ENCODE measurements at regions not wholly inside any gene's neighbourhood (a gene's known extent, or its start where the extent isn't known, plus 50 kb on each side); places are given as distances from the start of the nearest gene placed in this dataset.
"Not testable (repeated sequence)": the region's sequence is repeated elsewhere in the genome, so short reads cannot be mapped to it uniquely, and the experiment has no call there.

- TF ChIP-seq CTCF, POLR2A (IDR thresholded peaks at IDR 0.05): not testable (repeated sequence)
Measured at GRCh38 chr6:40656772-40657171, 69.6 kb upstream of the LRFN2 start.

Measured in right lobe of liver (tissue), 4 donors.